T-helper 17 cell (primary cell): ENCODE measurements at regions not wholly inside any gene's neighbourhood (a gene's known extent, or its start where the extent isn't known, plus 50 kb on each side); places are given as distances from the start of the nearest gene placed in this dataset.
"Not testable (repeated sequence)": the region's sequence is repeated elsewhere in the genome, so short reads cannot be mapped to it uniquely, and the experiment has no call there.

Experiments
- ATAC-seq: fragments of 150-1000 bp; cut with Tn5 transposase; 2 replicates; pipeline ENCODE4 v1.10.0; 2021; ENCODE audit warnings: mild to moderate bottlenecking, moderate library complexity
- DNase-seq, 3 donors: peaks; one replicate each; pipeline versions ENCODE4 v3.0.0 to v3.0.0-alpha.2; 2020 to 2021
- H3K9me3 ChIP-seq: one replicate; pipeline ENCODE4 v1.7.0; 2013; ENCODE audit warnings: low read length, mild to moderate bottlenecking; ENCODE audit not compliant: control insufficient read depth, poor library complexity, severe bottlenecking
- H3K27ac Mint-ChIP-seq: one replicate; pipeline ENCODE4 v1.8.0; 2022; ENCODE audit warnings: mild to moderate bottlenecking, moderate library complexity, mixed read lengths
- H3K27me3 Mint-ChIP-seq: one replicate; pipeline ENCODE4 v1.8.0; 2022; ENCODE audit warnings: mixed read lengths
- H3K36me3 Mint-ChIP-seq: one replicate; pipeline ENCODE4 v1.8.0; 2022; ENCODE audit warnings: low read depth, mixed read lengths
- H3K4me1 Mint-ChIP-seq: one replicate; pipeline ENCODE4 v1.8.0; 2022; ENCODE audit warnings: mild to moderate bottlenecking, mixed read lengths
- H3K4me3 Mint-ChIP-seq: one replicate; pipeline ENCODE4 v1.8.0; 2022; ENCODE audit warnings: mild to moderate bottlenecking, moderate library complexity, mixed read lengths

GRCh38 chr6:27642744-27643456 is 170.0 kb upstream of the ZNF184 start:
- peaks cover 69% of the 10 kb centered on the region for H3K27me3 Mint-ChIP-seq
- DNase-seq, result no peak

GRCh38 chr6:27635886-27636285 is 163.0 kb upstream of the ZNF184 start:
- not testable (repeated sequence) for H3K4me3 Mint-ChIP-seq, DNase-seq, H3K27ac Mint-ChIP-seq, H3K4me1 Mint-ChIP-seq, H3K9me3 ChIP-seq, H3K36me3 Mint-ChIP-seq, ATAC-seq
- peaks cover 64% of the 10 kb centered on the region for H3K27me3 Mint-ChIP-seq

More at GRCh38 chr6:27642744-27643456, 170.0 kb upstream of the ZNF184 start:
- H3K9me3 ChIP-seq, result no peaks in the 10 kb centered on the region
- H3K4me3 Mint-ChIP-seq, result no peak overlapping the region
- no peak for ATAC-seq
- no peak overlapping the region for H3K27ac Mint-ChIP-seq
- H3K4me1 Mint-ChIP-seq, result no peaks in the 10 kb centered on the region
- H3K36me3 Mint-ChIP-seq, result no peaks in the 10 kb centered on the region

- H3K4me3 Mint-ChIP-seq, H3K36me3 Mint-ChIP-seq: not testable (repeated sequence)
These were observed 160.3 kb upstream of the ZNF184 start for GRCh38 chr6:27633221-27633688.

GRCh38 chr6:27631609-27631916 is 158.7 kb upstream of the ZNF184 start:
- no peaks in the 10 kb centered on the region for H3K9me3 ChIP-seq
- H3K4me3 Mint-ChIP-seq, result no peak overlapping the region
- H3K36me3 Mint-ChIP-seq, result peaks cover 2% of the 10 kb centered on the region
- ATAC-seq (no peak), DNase-seq (no peak)
- peaks cover 4% of the 10 kb centered on the region for H3K4me1 Mint-ChIP-seq
- H3K27ac Mint-ChIP-seq, result no peak overlapping the region
- H3K27me3 Mint-ChIP-seq, result peaks cover 78% of the 10 kb centered on the region

More at GRCh38 chr6:27633221-27633688, 160.3 kb upstream of the ZNF184 start:
- not testable (repeated sequence) for ATAC-seq, H3K4me1 Mint-ChIP-seq, DNase-seq, H3K27ac Mint-ChIP-seq, H3K9me3 ChIP-seq
- peaks cover 74% of the 10 kb centered on the region for H3K27me3 Mint-ChIP-seq

DNA sequence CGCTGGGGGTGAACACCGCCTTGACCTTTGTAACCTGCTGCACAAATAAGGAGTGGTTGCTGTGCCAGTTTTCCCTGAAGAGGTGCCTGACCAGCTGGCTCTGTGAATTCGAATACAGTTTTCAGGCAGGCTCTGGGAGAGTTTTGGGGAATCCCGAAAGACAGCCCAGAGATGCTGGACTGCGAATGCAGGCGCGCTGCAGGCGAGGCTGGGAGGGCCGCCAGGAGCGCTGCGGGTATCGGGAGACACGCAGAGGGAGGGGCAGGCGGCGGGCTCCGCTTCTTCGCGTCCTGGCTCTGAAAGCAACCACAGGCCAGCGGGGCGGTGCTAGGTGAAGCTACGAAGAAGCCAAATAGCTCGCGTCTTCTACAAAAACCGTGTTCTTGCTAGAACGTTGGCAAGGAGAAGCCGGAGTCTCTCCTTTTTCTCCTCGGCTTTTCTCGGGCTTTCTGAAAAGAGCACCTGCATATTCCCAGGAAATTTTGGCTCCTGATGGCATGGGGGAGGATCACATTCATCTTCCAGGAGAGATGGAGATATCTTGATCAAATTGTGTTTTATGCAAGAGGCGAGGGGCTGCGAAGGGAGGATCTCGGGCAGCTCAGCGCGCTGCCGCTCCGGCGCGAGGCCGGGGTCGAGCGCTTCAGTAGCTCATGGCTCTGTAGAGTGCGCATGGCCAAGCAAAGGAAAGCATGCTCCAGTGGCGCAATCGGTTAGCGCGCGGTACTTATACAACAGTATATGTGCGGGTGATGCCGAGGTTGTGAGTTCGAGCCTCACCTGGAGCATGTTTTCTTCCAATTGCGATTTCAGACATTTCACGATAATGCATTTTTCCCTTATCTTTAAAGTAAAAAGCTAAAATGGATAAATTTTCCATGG is 158.1 kb upstream of the ZNF184 start:
- ATAC-seq (no peak), DNase-seq (no peak)
- no peaks in the 10 kb centered on the region for H3K9me3 ChIP-seq
- peaks cover 2% of the 10 kb centered on the region for H3K36me3 Mint-ChIP-seq
- H3K4me3 Mint-ChIP-seq, result peak overlapping the region; percentile 66
- peaks cover 4% of the 10 kb centered on the region for H3K4me1 Mint-ChIP-seq
- H3K27me3 Mint-ChIP-seq, result peaks cover 73% of the 10 kb centered on the region
- H3K27ac Mint-ChIP-seq, result no peak overlapping the region

GRCh38 chr6:27624694-27625262 is 151.9 kb upstream of the ZNF184 start:
- Mint-ChIP-seq H3K4me1 (no peaks in the 10 kb centered on the region), H3K27ac (no peak overlapping the region), H3K4me3 (no peak overlapping the region), H3K36me3 (peaks cover 2% of the 10 kb centered on the region), H3K27me3 (peaks cover 75% of the 10 kb centered on the region)
- no peaks in the 10 kb centered on the region for H3K9me3 ChIP-seq
- no peak for DNase-seq
- ATAC-seq, result no peak

- ATAC-seq (no peak), DNase-seq (no peak)
- Mint-ChIP-seq H3K36me3 (peaks cover 3% of the 10 kb centered on the region), H3K4me1 (peaks cover under 1% of the 10 kb centered on the region), H3K27me3 (peaks cover 75% of the 10 kb centered on the region), H3K27ac (no peak overlapping the region), H3K4me3 (no peak overlapping the region)
- no peaks in the 10 kb centered on the region for H3K9me3 ChIP-seq
These were observed 150.2 kb upstream of the ZNF184 start for GRCh38 chr6:27623103-27623502.

GRCh38 chr6:27619436-27619835 is 146.5 kb upstream of the ZNF184 start:
- Mint-ChIP-seq H3K27me3 (peaks cover 80% of the 10 kb centered on the region), H3K27ac (no peak overlapping the region), H3K36me3 (peaks cover 5% of the 10 kb centered on the region), H3K4me1 (peaks cover 6% of the 10 kb centered on the region), H3K4me3 (no peak overlapping the region)
- ATAC-seq (no peak), DNase-seq (no peak)
- H3K9me3 ChIP-seq, result no peaks in the 10 kb centered on the region

- ATAC-seq, result no peak
- no peaks in the 10 kb centered on the region for H3K9me3 ChIP-seq
- Mint-ChIP-seq H3K27me3 (peaks cover 75% of the 10 kb centered on the region), H3K4me1 (peaks cover 6% of the 10 kb centered on the region), H3K27ac (no peak overlapping the region), H3K4me3 (no peak overlapping the region), H3K36me3 (peaks cover 8% of the 10 kb centered on the region)
- DNase-seq, result no peak
These were observed 145.1 kb upstream of the ZNF184 start for GRCh38 chr6:27617700-27618689.

DNA sequence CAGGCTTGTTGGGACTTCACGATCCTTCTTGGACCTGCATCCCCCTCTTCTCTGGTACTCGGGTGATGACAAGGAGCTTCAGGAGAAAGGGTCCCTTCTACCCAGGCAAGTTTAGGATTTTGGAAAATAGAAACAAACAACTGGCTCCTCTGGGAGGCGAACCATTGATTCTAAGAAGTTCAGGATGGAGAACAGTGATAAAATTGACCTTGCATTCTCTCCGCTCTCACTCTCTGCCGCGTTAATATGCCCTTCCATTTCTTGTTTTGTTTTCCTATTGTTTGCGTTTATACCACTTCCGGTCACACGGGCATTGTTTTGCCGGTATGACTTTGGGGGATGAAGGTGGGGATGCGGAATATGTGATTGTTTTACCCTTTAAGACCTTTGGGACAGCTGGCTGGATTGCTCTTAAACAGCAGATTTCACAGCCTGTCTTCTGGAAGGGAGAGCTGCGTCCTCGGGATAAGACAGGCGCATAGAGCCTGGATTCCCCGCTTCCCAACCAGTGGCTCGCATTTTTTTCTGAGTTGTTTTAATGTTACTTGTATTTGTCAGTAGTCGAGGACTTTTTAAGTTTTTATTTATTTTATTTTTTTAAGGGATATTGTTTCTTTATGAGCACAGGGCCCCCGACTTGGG is 144.3 kb upstream of the ZNF184 start:
- peaks cover 6% of the 10 kb centered on the region for H3K4me1 Mint-ChIP-seq
- peaks cover 8% of the 10 kb centered on the region for H3K36me3 Mint-ChIP-seq
- ATAC-seq (no peak), DNase-seq (no peak)
- no peak overlapping the region for H3K27ac Mint-ChIP-seq
- H3K9me3 ChIP-seq, result no peaks in the 10 kb centered on the region
- peaks cover 68% of the 10 kb centered on the region for H3K27me3 Mint-ChIP-seq
- H3K4me3 Mint-ChIP-seq, result no peak overlapping the region

DNA sequence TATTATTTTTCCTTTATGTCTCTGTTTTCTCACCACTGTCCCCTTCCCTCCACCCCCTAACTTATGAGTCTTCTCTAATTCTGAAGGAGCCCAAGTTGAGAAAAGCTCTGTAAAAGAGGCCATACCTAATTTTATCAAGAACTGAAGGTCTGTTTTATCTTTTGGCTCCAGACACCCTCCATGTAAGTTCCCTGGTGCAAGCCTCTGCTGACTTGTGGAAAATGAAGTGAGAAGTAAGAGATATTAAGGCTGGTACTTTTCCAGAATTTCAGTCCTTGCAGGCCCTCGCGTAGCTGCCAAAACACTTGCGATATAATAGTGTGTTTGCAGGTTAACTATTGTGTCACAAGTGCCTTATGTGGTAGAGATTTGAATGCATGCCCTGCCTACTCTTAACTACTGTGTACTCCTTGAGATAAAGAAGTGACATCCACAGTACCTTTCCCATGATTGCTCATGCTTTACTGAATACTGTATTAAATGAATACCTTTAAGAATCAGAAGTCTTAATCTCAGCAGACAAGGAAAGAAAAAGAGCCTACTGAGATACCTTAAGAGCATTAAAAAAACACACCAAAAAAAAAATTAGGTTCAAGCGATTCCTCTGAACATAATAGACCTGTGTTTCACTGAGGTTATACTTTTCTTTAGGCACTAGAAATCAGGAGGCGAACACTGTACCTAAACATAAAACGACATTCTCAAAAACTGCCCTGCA is 143.6 kb upstream of the ZNF184 start:
- H3K4me3 Mint-ChIP-seq, result no peak overlapping the region
- DNase-seq, result no peak
- H3K4me1 Mint-ChIP-seq, result peaks cover 6% of the 10 kb centered on the region
- no peak overlapping the region for H3K27ac Mint-ChIP-seq
- H3K36me3 Mint-ChIP-seq, result peaks cover 7% of the 10 kb centered on the region
- no peaks in the 10 kb centered on the region for H3K9me3 ChIP-seq
- ATAC-seq, result no peak
- peaks cover 66% of the 10 kb centered on the region for H3K27me3 Mint-ChIP-seq

- Mint-ChIP-seq H3K36me3 (peaks cover 3% of the 10 kb centered on the region), H3K27ac (no peak overlapping the region), H3K4me1 (peaks cover 5% of the 10 kb centered on the region), H3K27me3 (peaks cover 40% of the 10 kb centered on the region), H3K4me3 (no peak overlapping the region)
- DNase-seq (no peak), ATAC-seq (no peak)
- no peaks in the 10 kb centered on the region for H3K9me3 ChIP-seq
These were observed 138.5 kb upstream of the ZNF184 start for GRCh38 chr6:27611451-27611850.
